ENCODE measurements at regions not wholly inside any gene's neighbourhood (a gene's known extent, or its start where the extent isn't known, plus 50 kb on each side); places are given as distances from the start of the nearest gene placed in this dataset.

- TF ChIP-seq JUND (IDR thresholded peaks at IDR 0.05) (no peak), RAD21 (IDR thresholded peaks at IDR 0.05; ENCODE audit: low read depth) (no peak), POLR2AphosphoS5 (IDR thresholded peaks at IDR 0.05; ENCODE audit: low read depth, low read length) (no peak), REST (IDR thresholded peaks at IDR 0.05; ENCODE audit: low read depth) (no peak), EZH2 (IDR thresholded peaks at IDR 0.05) (no peak), MAX (IDR thresholded peaks at IDR 0.05) (no peak), EGR1 (IDR thresholded peaks at IDR 0.05; ENCODE audit: low read depth) (no peak), FOSL1 (IDR thresholded peaks at IDR 0.05; ENCODE audit: low read depth) (no peak), ATF3 (IDR thresholded peaks at IDR 0.05) (no peak), SRF (IDR thresholded peaks at IDR 0.05; ENCODE audit: low read depth) (no peak), YY1 (IDR thresholded peaks at IDR 0.05; ENCODE audit: extremely low read depth, insufficient replicate concordance, low read depth, low read length) (no peak), SP1 (IDR thresholded peaks at IDR 0.05; ENCODE audit: low read depth) (no peak), ZBTB33 (IDR thresholded peaks at IDR 0.05; ENCODE audit: extremely low read depth, insufficient replicate concordance, low read length) (no peak)
- Histone ChIP-seq H3K9ac (ENCODE audit: low read length) (no peak overlapping the region), H3K4me2 (ENCODE audit: low read length) (no peak overlapping the region), H3K36me3 (ENCODE audit: control insufficient read depth in 1 of 2, insufficient read depth in 2 of 2, low read length in 2 of 2) (no peaks in the 10 kb centered on the region), H3K4me1 (ENCODE audit: control insufficient read depth in 1 of 2, insufficient read depth in 2 of 2, low read length in 2 of 2) (no peaks in the 10 kb centered on the region), H3K4me3 (replicated peaks in 1 of 2; ENCODE audit: low read depth in 1 of 2, low read length in 2 of 2) (no peak overlapping the region), H3K27ac (ENCODE audit: low read depth, low read length) (no peak overlapping the region), H3K9me3 (ENCODE audit: control insufficient read depth in 1 of 2, insufficient read depth in 1 of 2, low read depth in 1 of 2, low read length in 2 of 2) (no peaks in the 10 kb centered on the region), H3K79me2 (ENCODE audit: insufficient read depth, low read length) (no peaks in the 10 kb centered on the region), H2AFZ (ENCODE audit: low read depth, low read length, poor library complexity, severe bottlenecking) (no peak overlapping the region), H3K27me3 (ENCODE audit: insufficient read depth, low read length) (peaks cover 55% of the 10 kb centered on the region), H3K9me2 (ENCODE audit: insufficient read depth) (no peaks in the 10 kb centered on the region), H4K20me1 (ENCODE audit: insufficient read depth) (no peaks in the 10 kb centered on the region)
- ChIA-PET POLR2A (no interaction called here), RAD21 (ENCODE audit: low non-redundant PET in 1 of 2, low total read pairs in 2 of 2, uncharacterized antibody in 2 of 2, unreplicated experiment in 2 of 2) (no interaction called here), CTCF (interaction anchor here (0.9 to 1.2 kb wide), 2 partner anchors 15 to 130 kb away, joined by 3 read pairs; no protein-coding TSS in a partner anchor)
- no TSS peak for BruUV-seq (replicated peaks)
- intact Hi-C loops (cut with micrococcal nuclease) = loop anchor here (5.0 kb wide), 2 partner anchors 638 to 1258 kb away; no protein-coding TSS in a partner anchor
- no peak for DNase-seq (ENCODE audit: low read depth, low spot score)
- ATAC-seq = no peak
Measured at GRCh38 chr5:113808956-113809355, 295.5 kb downstream of the YTHDC2 start.
